GM13976 (cell line): ENCODE measurements at regions not wholly inside any gene's neighbourhood (a gene's known extent, or its start where the extent isn't known, plus 50 kb on each side); places are given as distances from the start of the nearest gene placed in this dataset.
"Not testable (repeated sequence)": the region's sequence is repeated elsewhere in the genome, so short reads cannot be mapped to it uniquely, and the experiment has no call there.

Experiments
- DNase-seq: peaks from one replicate; pipeline ENCODE4 v3.0.0; 2012; ENCODE audit warnings: low spot score
- CTCF ChIP-seq: IDR thresholded peaks from 2 replicates; pipeline ENCODE4 v1.5.1; 2012; ENCODE audit warnings: borderline replicate concordance, mild to moderate bottlenecking; ENCODE audit not compliant: insufficient read depth; ENCODE audit errors: extremely low read depth, missing control alignments, control extremely low read depth
- in situ Hi-C: fragments of 300-500 bp; cut with MboI; formaldehyde crosslinking; loops from one replicate; pipeline ENCODE4 v1.12.0; 2022; ENCODE audit warnings: low sequenced_read_pairs, mixed read lengths, inconsistent platforms; ENCODE audit not compliant: unreplicated experiment

GRCh38 chr11:109677876-109678275 is 255.9 kb downstream of the C11orf87 start:
- no peak for TF ChIP-seq CTCF
- no peak for DNase-seq
- in situ Hi-C loops = loop anchor here (25.0 kb wide), 1 partner anchor 966 kb away; no protein-coding TSS in a partner anchor

- TF ChIP-seq CTCF = no peak
- DNase-seq = no peak
- in situ Hi-C loops = loop anchor here (25.0 kb wide), 1 partner anchor 968 kb away; no protein-coding TSS in a partner anchor
Measured at GRCh38 chr11:109680127-109680526, 258.1 kb downstream of the C11orf87 start.

GRCh38 chr11:109682788-109683187 is 260.8 kb downstream of the C11orf87 start:
- in situ Hi-C loops = loop anchor here (25.0 kb wide), 1 partner anchor 970 kb away; no protein-coding TSS in a partner anchor
- not testable (repeated sequence) for DNase-seq

GRCh38 chr11:109695696-109696095 is 273.7 kb downstream of the C11orf87 start:
- DNase-seq = no peak
- in situ Hi-C loops = loop anchor here (25.0 kb wide), 1 partner anchor 983 kb away; no protein-coding TSS in a partner anchor
- no peak for TF ChIP-seq CTCF

- no peak for TF ChIP-seq CTCF
- DNase-seq = no peak
- in situ Hi-C loops = loop anchor here (25.0 kb wide), 1 partner anchor 984 kb away; no protein-coding TSS in a partner anchor
Measured at GRCh38 chr11:109696191-109696897, 274.4 kb downstream of the C11orf87 start.

GRCh38 chr11:109697140-109697843 is 275.3 kb downstream of the C11orf87 start:
- peak; percentile 69 for TF ChIP-seq CTCF
- DNase-seq = peak; percentile 27
- in situ Hi-C loops = loop anchor here (25.0 kb wide), 1 partner anchor 985 kb away; no protein-coding TSS in a partner anchor

- TF ChIP-seq CTCF = no peak
- DNase-seq = no peak
- in situ Hi-C loops = loop anchor here (25.0 kb wide), 1 partner anchor 986 kb away; no protein-coding TSS in a partner anchor
Measured at GRCh38 chr11:109698237-109698636, 276.2 kb downstream of the C11orf87 start.
